ENCODE measurements at regions not wholly inside any gene's neighbourhood (a gene's known extent, or its start where the extent isn't known, plus 50 kb on each side); places are given as distances from the start of the nearest gene placed in this dataset.

GRCh38 chr11:29847219-29847618 is 169.6 kb downstream of the KCNA4 start:
- TF ChIP-seq TCF12 (IDR thresholded peaks at IDR 0.05; ENCODE audit: low read depth) (no peak), FOXM1 (IDR thresholded peaks at IDR 0.05; ENCODE audit: borderline replicate concordance, low read depth) (no peak), RAD21 (IDR thresholded peaks at IDR 0.05; ENCODE audit: low read depth) (no peak), EP300 (IDR thresholded peaks at IDR 0.05; ENCODE audit: borderline replicate concordance) (no peak)

Data from Ishikawa (cell line).